ENCODE measurements at regions not wholly inside any gene's neighbourhood (a gene's known extent, or its start where the extent isn't known, plus 50 kb on each side); places are given as distances from the start of the nearest gene placed in this dataset.
"Not testable (repeated sequence)": the region's sequence is repeated elsewhere in the genome, so short reads cannot be mapped to it uniquely, and the experiment has no call there.

DNA sequence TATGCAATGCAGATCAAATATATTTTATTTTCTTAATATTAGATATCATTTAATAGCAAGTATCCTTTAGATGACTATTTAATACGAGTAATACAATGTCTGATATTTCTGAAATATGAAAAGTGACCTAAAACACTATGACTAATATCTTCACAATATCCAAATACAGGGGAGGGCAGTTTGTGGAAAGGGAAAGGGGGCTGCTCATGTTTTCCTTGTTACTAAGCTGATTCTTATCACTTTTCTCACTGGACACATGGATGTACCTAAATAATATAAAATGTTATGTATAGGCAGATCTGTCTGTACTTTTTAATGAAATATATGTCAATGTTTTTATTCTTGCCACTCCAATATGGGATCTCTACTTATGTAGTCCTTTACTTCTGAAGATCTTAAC lies 1879.1 kb upstream of the ACO1 start:
- DNase-seq, result no peak

DNA sequence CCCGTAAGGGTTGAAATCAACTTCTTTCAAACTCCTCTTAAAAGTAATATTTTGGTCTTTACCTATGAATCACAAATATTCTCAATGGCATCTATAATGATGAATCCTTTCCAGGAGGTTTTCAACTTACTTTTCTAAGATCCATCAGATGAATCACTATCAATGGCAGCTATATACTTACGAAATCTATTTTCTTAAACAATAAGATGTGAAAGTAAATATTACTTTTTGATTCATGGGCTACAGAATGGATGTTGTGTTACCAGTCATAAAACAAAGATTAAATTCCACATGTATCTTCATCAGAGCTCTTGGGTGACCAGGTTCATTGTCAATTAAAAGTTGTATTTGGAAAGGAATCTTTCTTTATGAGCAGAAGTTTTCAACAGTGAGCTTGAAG lies 1877.7 kb upstream of the ACO1 start:
- DNase-seq, result no peak

DNA sequence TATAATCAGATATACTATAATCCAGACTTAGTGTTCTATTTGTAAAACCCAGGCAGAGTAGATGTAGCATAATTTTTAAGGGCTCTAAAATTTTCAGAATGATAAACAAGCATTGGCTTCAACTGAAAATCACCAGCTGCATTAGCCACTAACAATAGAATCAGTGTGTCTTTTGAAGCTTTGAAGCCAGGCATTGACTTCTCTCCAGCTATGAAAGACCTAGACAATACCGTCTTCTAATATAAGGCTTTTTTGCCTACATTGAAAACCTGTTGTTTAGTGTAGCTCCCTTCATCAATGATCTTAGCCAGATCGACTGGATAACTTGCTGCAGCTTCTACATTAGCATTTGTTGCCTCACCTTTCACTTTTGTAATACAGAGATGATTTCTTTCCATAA lies 1877.3 kb upstream of the ACO1 start:
- DNase-seq, result no peak

DNA sequence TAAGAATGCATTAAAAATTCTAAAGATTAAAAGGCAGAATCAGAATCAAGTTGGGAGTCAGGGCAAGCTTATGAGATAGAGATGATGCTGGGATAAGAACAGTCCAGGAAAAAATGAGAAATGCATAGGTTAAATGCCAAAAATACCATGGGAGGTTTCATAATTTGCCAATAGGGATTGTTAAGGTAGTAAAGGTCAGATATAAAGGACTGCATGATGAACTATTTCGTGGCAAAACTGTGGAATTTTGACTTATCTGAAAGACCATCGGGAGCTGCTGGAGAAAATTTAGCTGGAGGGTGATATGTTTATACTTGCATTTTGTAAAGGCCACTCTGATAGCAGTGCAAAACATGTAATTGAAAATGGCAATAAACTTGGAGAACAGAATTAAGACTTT lies 1872.8 kb upstream of the ACO1 start:
- DNase-seq, result no peak

DNA sequence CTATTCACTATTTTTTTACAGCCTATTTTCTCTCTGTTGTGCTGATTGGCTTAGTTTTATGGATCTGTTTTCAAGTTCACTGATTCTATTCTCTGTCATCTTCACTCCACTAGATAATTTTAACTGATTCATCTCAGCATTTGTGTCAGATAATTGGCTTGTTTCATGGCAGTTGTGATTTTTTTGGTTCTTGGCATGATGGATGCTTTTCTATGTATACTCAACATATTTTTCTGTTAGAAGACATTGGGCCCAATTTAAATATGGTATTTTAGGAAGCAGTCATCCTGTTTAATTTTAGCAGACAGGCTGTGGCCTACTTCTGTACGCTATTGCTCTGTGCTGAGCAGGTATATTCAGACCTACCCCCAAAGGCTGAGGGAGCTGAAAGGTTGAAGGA lies 1865.3 kb upstream of the ACO1 start:
- DNase-seq, result no peak

GRCh38 chr9:30519756-30520155 lies 1864.7 kb upstream of the ACO1 start:
- DNase-seq, result no peak

GRCh38 chr9:30522061-30522460 lies 1862.4 kb upstream of the ACO1 start:
- no peak for DNase-seq

DNA sequence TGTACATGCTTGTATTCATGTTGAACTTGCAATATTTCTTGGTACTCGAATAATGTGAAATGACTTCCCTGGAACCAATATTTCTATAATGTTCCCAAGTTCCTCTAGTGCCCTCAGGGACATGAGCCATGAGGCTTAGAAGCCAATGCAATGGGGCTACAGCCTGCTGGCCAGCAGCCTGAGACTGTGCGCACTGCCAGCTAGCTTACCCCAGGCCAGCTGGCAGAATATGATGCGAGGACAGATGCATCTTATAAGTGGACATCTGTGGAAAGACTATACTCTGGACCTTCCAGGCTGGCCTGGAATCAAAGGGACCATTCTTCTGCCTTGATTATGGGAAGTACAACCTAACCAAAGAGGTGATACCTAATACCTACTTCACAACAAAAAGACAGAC lies 1862.0 kb upstream of the ACO1 start:
- no peak for DNase-seq

DNA sequence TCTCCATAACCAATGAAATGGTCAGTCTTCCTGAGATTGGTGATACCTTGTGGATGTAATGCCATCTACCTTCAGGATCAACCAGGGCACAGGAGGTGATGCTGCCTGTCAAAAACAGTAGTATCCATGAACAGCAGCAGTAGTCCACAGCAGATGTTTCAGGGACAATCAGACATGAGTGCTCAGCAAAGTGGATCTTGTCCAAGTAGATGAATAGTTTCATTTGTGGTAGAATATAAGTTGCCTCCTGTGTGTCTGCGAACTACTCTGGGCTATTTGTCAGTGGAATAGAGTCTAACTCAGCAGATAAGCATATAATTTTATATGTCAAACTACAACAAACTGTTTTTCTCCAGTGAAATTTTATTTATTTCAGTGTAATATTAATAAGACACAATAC lies 1860.1 kb upstream of the ACO1 start:
- no peak for DNase-seq

DNA sequence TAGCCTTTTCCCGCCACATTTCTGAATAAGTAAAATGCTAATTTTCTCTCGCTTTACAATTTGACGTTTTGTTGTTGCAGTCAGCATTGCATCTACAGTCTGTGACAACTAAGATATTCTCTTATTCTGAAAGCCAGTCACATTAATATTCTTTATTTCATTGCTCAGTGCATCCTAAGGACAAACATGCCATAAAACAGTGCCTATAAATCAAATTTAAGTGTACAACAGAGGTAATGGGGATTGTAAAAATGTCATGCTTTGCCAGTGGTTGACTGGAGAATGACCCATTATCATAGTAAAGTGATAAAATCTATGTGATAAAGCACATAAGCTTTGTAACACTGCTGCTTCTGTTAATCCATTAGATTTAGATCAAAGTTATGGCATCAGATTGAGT lies 1850.0 kb upstream of the ACO1 start:
- no peak for DNase-seq

DNA sequence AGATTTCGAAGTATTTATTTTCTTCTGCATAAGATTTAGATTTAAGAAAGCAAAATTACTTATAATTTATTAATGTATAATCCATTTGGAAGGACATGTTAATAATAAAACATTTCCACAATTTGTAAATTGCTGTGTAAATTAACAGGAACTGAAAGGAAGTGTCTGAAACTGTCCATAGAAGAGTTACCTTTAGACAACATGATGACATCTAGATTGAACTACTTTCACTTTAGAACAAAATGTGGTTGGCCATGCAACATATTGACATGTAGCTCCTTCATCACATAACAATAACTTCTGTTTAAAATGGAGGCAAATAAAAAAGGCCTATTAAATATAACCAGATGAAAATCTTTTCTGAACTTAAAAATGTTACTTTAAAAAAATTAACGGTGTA lies 1849.5 kb upstream of the ACO1 start:
- no peak for DNase-seq

DNA sequence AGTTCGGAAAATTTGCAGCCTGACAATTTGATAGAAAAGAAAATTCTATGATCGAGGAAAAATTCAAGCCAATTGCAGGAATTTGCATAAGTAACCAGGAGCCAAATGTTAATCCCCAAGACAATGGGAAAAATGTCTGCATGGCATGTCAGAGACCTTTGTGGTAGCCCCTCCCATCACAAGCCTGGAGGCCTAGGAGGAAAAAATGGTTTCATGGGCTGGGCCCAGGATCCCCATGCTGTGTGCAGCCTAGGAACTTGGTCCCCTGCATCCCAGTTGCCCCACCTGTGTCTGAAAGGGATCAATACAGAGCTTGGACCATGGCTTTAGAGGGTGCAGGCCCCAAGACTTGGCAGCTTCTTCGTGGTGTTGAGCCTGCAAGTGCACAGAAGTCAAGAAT lies 1847.9 kb upstream of the ACO1 start:
- no peak for DNase-seq

- not testable (repeated sequence) for DNase-seq
Observed at GRCh38 chr9:30539696-30540095, 1844.7 kb upstream of the ACO1 start.

DNA sequence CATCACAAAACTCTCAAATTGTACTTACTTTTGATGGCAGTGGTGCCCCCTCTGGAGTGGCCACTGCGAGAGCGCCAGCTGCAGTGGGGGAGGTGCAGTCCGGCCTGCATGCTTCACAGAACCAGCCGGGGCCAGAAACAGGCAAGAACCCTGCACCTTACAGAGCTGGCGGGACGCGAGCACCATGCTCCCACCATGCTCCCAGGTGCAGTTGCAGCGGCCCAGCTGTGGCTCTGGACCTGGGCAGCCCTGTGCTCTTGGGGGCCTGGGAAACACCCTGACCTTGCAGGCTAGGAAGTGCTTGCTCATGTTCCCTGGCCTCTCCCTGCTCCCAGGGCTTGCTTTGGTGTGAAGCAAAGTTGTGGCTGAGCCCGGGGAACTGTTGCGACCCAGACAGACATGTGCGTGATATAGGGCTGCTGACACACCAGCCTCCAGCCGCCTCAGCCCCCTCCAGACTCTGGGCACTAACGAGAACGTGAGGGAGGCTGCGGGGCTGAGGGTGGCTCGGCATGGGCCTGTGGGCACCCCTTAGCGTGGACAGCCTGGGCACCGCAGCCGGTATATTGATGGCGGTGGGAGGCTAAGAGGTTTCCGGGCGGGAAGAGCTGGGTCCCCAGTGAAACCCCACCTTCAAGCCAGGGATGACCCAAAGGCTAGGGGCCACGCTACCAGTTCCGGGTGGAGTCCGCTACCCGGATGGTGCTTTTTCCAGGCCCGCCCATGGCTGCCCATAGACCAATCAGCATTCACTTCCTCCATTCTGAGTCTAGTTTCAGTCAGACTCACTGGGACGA lies 1809.9 kb upstream of the ACO1 start:
- DNase-seq, result no peak

GRCh38 chr9:30575218-30575617 lies 1809.2 kb upstream of the ACO1 start:
- no peak for DNase-seq

DNA sequence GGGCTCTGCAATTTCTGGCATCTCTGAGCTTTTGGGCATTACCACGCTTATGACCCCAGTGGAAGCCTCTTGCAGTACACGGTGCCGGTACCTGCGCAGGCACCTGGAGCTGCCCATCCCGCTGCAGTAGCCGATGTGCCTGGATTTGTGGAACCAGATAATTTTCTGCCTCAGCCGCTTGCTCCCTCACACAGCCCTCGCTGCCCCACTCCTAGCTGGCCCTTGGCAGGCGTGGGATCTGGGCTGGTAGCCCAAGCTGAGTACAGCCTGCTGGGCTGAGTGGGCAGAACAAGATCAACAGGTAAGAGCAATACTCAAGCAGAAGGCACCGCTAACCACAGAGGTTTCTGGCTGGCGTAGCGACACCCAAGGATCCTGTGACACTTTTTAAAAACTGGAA lies 1808.8 kb upstream of the ACO1 start:
- DNase-seq, result no peak

DNA sequence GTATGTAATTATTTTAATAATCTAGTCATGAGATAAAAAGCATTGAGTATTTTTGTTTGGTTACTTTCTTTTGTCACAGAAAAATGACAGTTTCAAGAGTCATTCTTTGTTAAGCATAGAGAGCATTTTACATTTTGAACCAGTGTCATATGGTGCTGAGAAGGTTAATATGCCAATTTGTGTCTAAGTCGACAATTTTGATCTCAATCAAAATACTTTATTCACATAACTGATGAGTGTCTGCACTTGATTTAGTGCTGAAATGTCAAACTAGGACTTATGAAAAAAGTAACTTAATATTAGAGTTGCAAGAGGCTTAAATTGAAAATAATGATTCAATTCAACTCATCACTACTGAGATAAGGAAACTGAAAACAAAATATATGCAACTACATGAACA lies 1804.6 kb upstream of the ACO1 start:
- DNase-seq, result no peak

GRCh38 chr9:30582240-30582639 lies 1802.2 kb upstream of the ACO1 start:
- peak in 1 of 2 experiments; percentile 3 for DNase-seq

- DNase-seq, result no peak
Observed at GRCh38 chr9:30584559-30584958, 1799.9 kb upstream of the ACO1 start.

GRCh38 chr9:30591461-30591860 lies 1793.0 kb upstream of the ACO1 start:
- DNase-seq, result no peak

- DNase-seq, result no peak
Observed at GRCh38 chr9:30597608-30598007, 1786.8 kb upstream of the ACO1 start.

GRCh38 chr9:30605936-30606335 lies 1778.5 kb upstream of the ACO1 start:
- DNase-seq, result no peak

GRCh38 chr9:30609713-30610112 lies 1774.7 kb upstream of the ACO1 start:
- no peak for DNase-seq

DNA sequence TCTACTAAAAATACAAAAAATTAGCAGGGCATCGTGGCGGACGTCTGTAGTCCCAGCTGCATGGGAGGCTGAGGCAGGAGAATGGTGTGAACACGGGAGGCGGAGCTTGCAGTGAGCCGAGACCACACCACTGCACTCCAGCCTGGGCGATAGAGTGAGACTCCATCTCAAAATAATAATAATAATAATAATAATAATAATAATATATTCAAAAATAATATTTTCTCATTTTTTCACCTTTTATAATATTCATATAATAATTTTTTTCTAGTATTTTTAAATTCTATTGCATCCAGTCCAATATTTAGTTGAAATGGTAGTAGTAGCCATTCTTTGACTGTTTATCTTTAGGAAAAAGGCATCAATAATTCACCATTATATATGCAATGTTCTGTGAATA lies 1767.7 kb upstream of the ACO1 start:
- DNase-seq, result not testable (repeated sequence)

DNA sequence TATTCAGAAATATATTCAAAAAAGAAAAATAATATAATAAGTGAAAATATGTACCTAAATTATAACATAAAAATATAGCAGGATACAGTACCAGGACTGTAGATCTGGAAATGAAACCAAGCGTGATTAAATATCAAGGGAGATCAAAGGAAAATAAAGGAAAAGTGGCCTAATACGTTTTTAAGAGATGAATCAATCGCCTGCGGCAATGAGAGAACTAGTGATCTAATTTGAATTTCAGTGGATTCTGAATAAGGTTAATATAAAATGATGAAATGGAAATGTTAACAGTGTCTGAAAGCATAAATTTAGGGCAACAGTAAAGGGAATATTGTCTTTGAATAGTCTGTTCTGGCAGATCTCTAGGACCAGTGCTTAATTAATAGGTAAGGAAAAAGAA lies 1761.9 kb upstream of the ACO1 start:
- no peak for DNase-seq

All from NCI-H526 (cell line).